Mesodermal cell (in vitro differentiated cells): ENCODE measurements at regions not wholly inside any gene's neighbourhood (a gene's known extent, or its start where the extent isn't known, plus 50 kb on each side); places are given as distances from the start of the nearest gene placed in this dataset.

Experiments
- H3K27ac ChIP-seq: 2 replicates; pipeline ENCODE4 v1.7.0; 2013; ENCODE audit warnings: mild to moderate bottlenecking, low read depth, low read length, moderate library complexity; ENCODE audit not compliant: severe bottlenecking
- H3K36me3 ChIP-seq: 2 replicates; pipeline ENCODE4 v1.7.1; 2013; ENCODE audit warnings: mild to moderate bottlenecking, low read length, moderate library complexity; ENCODE audit not compliant: control insufficient read depth, insufficient read depth
- H3K4me1 ChIP-seq: one replicate; pipeline ENCODE4 v1.7.1; 2013; ENCODE audit warnings: mild to moderate bottlenecking, low read length; ENCODE audit not compliant: insufficient read depth, control insufficient read depth, poor library complexity, severe bottlenecking
- H3K4me3 ChIP-seq: 2 replicates; pipeline ENCODE4 v1.7.0; 2013; ENCODE audit warnings: low read length, control low read depth, mild to moderate bottlenecking; ENCODE audit not compliant: insufficient read depth, poor library complexity, severe bottlenecking; ENCODE audit errors: extremely low read depth
- H3K9me3 ChIP-seq: 2 replicates; pipeline ENCODE4 v1.7.1; 2013; ENCODE audit warnings: mild to moderate bottlenecking, low read length, moderate library complexity; ENCODE audit not compliant: control insufficient read depth
- WGBS, 2 experiments: methylation state at CpG; one replicate each; pipeline ENCODE4 v1.1.5; 2013; ENCODE audit warnings: missing lambda C conversion rate in 2 of 2; ENCODE audit not compliant: insufficient coverage in 2 of 2; 5-methylcytosine and 5-hydroxymethylcytosine counted together

DNA sequence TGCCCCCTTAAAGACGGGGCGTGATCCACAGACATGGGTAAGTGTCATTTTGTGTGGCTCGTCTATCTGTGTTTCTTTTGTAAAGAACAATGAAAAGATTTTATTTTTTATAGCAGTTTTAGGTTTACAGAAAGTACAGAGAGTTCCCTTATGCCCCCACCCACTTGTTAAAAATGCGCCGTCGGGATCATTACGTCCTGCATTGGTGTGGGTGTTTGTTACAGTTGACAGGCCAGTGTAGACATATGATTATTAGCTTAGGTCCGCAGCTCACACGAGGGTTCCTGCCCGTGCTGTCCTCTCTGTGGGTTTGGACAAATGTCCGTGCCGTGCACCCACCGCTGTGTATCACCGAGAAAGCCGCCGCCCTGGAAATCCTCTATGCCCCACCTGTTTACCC lies 50.5 kb downstream of the RGS12 start:
- Histone ChIP-seq H3K4me3 (no peak overlapping the region), H3K4me1 (peaks cover 7% of the 10 kb centered on the region), H3K27ac (no peak overlapping the region), H3K9me3 (no peaks in the 10 kb centered on the region), H3K36me3 (peaks cover 6% of the 10 kb centered on the region)
- 96 to 99% methylated on average over 9 to 15 of the region's 16 CpGs for WGBS, 2 experiments

DNA sequence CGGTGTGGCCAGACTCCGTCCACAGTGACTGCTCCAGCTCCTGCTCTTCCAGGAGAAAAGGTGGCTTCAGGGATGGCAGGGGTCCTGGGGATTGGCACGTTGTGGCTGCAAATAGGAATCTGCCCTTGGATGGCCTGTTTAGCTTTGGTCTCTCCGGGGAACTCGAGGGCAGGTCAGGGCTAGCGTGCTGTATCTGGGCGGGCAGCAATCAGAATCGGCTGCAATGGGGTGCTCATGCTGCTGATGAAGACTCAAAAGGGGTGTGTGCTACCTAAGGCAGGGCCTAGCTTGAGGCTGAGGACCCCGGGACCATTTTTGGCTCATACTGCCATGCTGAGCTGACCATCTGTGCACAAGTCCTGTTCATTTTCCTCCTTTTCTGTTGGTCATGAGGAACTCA lies 51.3 kb downstream of the RGS12 start:
- peaks cover 7% of the 10 kb centered on the region for H3K4me1 ChIP-seq
- H3K9me3 ChIP-seq, result no peaks in the 10 kb centered on the region
- peaks cover 6% of the 10 kb centered on the region for H3K36me3 ChIP-seq
- no peak overlapping the region for H3K27ac ChIP-seq
- 90% methylated on average over 9 of the region's 9 CpGs for WGBS, 2 experiments
- H3K4me3 ChIP-seq, result no peak overlapping the region

DNA sequence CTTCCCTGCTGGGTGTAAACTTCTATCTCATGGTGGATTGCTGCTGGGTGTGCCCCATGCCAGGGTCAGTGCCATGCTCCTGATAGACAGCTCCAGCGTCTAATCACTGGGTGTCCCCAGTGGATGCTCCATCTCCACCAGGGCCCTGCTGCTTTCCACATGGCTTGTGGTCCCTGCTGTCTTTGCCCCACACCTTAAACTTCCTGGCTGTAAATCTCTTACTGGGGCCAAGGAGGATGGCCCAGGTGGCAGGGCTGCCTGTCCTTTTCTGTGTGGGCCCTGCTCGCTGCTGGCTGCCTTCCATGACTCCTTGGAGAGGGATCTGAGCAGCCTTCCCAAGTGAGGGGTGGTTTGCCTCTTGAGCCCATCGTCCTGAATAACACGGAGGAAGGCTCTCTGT lies 51.8 kb downstream of the RGS12 start:
- Histone ChIP-seq H3K4me1 (peaks cover 7% of the 10 kb centered on the region), H3K27ac (no peak overlapping the region), H3K9me3 (no peaks in the 10 kb centered on the region), H3K4me3 (no peak overlapping the region), H3K36me3 (peaks cover 6% of the 10 kb centered on the region)
- 95 to 96% methylated on average over 4 of the region's 4 CpGs for WGBS, 2 experiments

DNA sequence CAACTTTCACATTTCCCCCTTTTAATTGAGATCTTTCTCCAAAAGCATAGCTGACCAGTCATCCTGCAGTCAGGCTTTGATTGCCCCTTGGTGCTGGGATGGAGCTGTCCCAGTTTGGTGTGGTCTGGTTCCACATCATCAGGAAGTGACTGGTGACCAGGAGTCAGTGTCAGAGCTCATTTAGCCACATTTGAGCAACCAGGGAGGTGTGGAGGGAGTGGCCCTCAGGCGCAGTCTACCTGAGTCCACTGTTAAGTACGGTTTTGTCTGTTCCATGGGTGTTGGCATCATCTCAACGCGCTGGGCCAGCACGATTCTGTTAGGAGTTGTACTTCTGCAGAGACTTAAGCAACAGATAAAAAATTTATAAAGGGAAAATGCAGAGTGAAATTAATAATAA lies 52.6 kb downstream of the RGS12 start:
- Histone ChIP-seq H3K36me3 (peaks cover 6% of the 10 kb centered on the region), H3K4me3 (no peak overlapping the region), H3K9me3 (no peaks in the 10 kb centered on the region), H3K4me1 (peaks cover 7% of the 10 kb centered on the region), H3K27ac (no peak overlapping the region)
- 92 to 100% methylated on average over 2 to 5 of the region's 5 CpGs for WGBS, 2 experiments

DNA sequence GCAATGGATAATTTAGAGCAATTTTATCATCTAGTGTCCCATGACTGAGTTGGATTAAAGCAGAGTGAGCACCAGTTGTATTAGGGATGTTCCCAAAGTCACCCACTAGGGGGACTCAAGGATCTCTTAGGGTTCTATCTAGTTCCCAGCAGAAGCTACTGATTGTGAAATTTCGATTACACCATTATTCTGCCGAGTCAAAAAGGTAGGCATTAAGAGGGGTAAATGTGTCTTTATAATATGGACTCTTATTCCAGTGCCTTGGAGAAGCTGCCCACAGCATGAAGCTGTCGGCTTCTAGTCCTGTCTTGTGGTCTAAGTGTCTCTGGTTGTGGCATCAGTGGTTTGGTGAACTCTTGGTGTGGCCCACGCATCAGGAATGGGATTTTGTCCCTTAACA lies 53.3 kb downstream of the RGS12 start:
- Histone ChIP-seq H3K4me3 (no peak overlapping the region), H3K9me3 (no peaks in the 10 kb centered on the region), H3K36me3 (peaks cover 6% of the 10 kb centered on the region), H3K27ac (no peak overlapping the region), H3K4me1 (peaks cover 7% of the 10 kb centered on the region)
- 87% methylated on average over 4 of the region's 4 CpGs for WGBS, 2 experiments

DNA sequence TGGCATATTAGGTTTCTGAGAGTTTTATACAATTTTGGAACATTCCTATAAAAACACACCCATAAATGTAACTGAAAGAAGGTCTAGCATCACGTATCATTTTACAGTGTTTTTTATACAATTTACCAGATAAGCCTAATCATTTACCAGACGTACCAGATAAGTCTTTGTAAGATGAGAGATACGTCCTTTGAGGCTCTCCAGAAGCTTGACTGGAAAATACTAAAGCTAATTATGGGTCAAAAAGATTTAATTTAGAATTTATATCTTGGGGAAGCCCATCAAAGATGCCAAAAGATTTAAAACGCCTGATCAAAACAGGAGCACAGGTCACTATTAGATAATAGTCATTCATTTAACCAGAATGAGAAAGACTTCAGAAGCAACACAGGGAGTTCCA lies 55.0 kb downstream of the RGS12 start:
- Histone ChIP-seq H3K27ac (no peak overlapping the region), H3K9me3 (peaks cover 5% of the 10 kb centered on the region), H3K4me3 (no peak overlapping the region), H3K4me1 (no peaks in the 10 kb centered on the region), H3K36me3 (peaks cover 6% of the 10 kb centered on the region)
- 82 to 83% methylated on average over 1 to 2 of the region's 4 CpGs for WGBS, 2 experiments

DNA sequence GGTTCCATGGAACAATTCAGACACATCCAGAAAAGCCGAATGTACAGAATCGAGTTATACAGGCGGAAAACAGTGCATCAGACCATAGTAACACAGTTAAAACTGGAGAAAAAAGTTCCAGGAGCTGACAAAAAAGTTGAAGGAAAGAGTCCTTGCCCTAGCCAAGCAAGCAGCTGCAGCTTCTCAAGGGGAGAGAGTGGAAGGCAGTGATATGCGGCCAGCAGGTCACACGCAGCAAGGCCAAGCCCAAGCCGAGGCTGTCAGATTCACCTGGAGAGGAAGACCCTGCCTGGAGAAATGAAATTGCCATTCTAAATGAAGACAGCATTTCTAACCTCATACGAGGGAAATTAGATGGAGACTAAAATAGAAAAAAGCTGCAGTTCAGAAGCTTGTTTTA lies 55.8 kb downstream of the RGS12 start:
- H3K27ac ChIP-seq, result no peak overlapping the region
- no peaks in the 10 kb centered on the region for H3K4me1 ChIP-seq
- 68 to 87% methylated on average over 4 to 7 of the region's 7 CpGs for WGBS, 2 experiments
- peaks cover 5% of the 10 kb centered on the region for H3K9me3 ChIP-seq
- H3K4me3 ChIP-seq, result no peak overlapping the region
- peaks cover 5% of the 10 kb centered on the region for H3K36me3 ChIP-seq

DNA sequence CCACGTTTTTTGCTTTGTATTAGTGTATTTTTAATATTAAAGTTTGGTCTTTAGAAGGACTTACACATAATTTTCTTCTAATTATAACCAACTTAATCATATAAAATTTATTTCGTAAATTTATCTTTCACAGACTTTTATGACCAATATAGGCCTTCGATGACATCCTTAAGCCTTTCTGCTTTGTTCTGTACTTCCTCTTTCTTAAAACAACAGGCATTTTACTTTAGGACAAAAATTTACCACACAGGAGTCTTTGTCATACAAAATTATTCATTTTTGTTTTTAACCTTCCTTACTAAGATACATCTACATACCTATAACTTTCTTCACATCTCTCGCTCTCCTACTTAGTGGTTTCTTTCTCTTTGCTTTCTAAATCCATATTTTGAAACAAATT lies 56.3 kb downstream of the RGS12 start:
- 93 to 94% methylated on average over 3 of the region's 4 CpGs for WGBS, 2 experiments
- H3K4me1 ChIP-seq, result no peaks in the 10 kb centered on the region
- no peak overlapping the region for H3K4me3 ChIP-seq
- no peak overlapping the region for H3K27ac ChIP-seq
- H3K9me3 ChIP-seq, result peaks cover 5% of the 10 kb centered on the region
- peaks cover 5% of the 10 kb centered on the region for H3K36me3 ChIP-seq

DNA sequence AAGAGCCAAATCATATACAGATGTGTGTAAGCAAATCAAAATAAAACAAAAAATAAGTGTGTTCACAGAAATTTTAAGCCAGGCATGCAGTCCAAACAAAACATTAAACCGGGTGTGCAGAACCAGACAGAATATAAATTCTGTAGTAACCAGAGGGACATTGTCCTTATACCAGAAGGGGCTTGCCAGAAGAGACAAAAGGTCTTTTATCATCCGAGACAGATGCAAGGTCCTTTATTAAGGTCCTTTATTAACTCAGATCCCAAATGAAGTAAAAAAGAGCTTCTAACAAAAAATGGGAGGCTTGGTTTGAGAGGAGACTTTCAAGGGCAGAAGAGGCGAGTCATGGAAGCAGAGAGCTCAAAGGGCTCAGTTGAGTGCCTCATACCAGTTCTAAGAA lies 59.2 kb downstream of the RGS12 start:
- peaks cover 15% of the 10 kb centered on the region for H3K9me3 ChIP-seq
- no peaks in the 10 kb centered on the region for H3K4me1 ChIP-seq
- 100% methylated on average over 2 to 3 of the region's 3 CpGs for WGBS, 2 experiments
- peaks cover 5% of the 10 kb centered on the region for H3K36me3 ChIP-seq
- H3K27ac ChIP-seq, result no peak overlapping the region
- H3K4me3 ChIP-seq, result no peak overlapping the region

DNA sequence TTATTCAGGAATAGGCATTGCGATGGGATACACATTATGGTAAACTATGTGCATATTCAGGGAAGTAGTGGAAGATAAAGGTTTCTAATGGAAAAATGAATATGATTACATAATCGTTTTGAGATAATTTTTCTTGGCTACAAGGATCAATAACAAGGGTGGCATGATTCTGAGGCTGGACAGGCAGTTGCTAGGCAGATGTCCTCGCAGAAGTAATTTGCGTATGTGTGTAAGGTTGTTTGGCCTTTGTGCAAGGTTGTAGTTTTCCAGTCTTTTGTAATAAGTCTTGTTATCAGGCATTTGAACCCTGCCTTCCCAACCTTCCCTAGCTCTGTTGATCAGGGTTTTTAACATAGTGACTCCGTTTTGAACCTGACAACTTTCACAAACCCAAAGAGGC lies 59.7 kb downstream of the RGS12 start:
- H3K9me3 ChIP-seq, result peaks cover 18% of the 10 kb centered on the region
- H3K27ac ChIP-seq, result no peak overlapping the region
- H3K36me3 ChIP-seq, result peaks cover 5% of the 10 kb centered on the region
- no peak overlapping the region for H3K4me3 ChIP-seq
- no peaks in the 10 kb centered on the region for H3K4me1 ChIP-seq
- WGBS, 2 experiments, result 96 to 100% methylated on average over 4 of the region's 5 CpGs

DNA sequence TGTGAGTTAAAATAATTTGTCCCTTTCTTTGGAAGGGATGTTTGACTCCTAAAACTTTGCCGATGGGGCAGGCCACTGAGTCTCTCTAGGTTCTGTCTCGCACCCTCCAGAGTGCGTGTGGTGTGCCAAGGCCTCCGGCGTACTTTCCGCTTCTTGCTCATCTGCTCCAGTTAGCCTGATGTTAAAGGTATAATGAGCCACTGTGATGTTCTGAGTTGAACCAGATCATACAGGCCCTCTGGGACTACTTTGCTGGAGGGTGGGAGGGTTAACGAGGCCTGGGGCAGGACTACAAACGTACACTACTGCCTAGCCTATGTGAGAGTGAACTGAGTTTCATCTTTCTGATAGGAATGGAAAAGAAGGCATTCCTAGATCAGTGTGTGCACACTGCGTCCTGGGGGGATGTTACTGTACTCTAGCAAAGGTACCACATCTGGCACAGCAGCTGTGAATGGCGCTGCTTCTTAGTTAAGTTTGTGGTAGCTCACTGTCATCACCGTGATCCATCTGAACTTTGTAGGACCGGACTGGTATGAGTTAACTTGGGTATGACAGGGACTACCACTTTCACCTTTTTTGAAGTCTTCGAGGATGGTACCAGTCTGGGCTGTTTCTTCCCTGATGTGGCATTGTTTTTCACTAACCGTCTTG lies 60.2 kb downstream of the RGS12 start:
- no peak overlapping the region for H3K4me3 ChIP-seq
- H3K9me3 ChIP-seq, result peaks cover 18% of the 10 kb centered on the region
- WGBS, 2 experiments, result 96 to 97% methylated on average over 9 to 11 of the region's 14 CpGs
- peaks cover 5% of the 10 kb centered on the region for H3K36me3 ChIP-seq
- no peak overlapping the region for H3K27ac ChIP-seq
- no peaks in the 10 kb centered on the region for H3K4me1 ChIP-seq
